AG04450 (cell line): ENCODE measurements at regions not wholly inside any gene's neighbourhood (a gene's known extent, or its start where the extent isn't known, plus 50 kb on each side); places are given as distances from the start of the nearest gene placed in this dataset.

Experiments
- CTCF ChIA-PET: fragments of 300-600, 350-600 bp; formaldehyde crosslinking; extraction: SDS; loops from one replicate; lab custom pipeline; 2022; ENCODE audit warnings: antibody characterized with exemption, inconsistent platforms; lab: Charles Lee
- POLR2A ChIA-PET: fragments of 350-600 bp; formaldehyde crosslinking; extraction: SDS; loops from one replicate; lab custom pipeline; 2021; ENCODE audit warnings: antibody characterized with exemption, inconsistent platforms; lab: Yijun Ruan, JAX
- DNase-seq: peaks from one replicate; pipeline ENCODE4 v3.0.0-alpha.2; 2011; ENCODE audit warnings: low read depth, low spot score
- H3K27ac ChIP-seq: one replicate; pipeline ENCODE4 v1.5.1; 2012; ENCODE audit warnings: low read depth, low read length, control low read depth
- H3K27me3 ChIP-seq: one replicate; pipeline ENCODE4 v1.6.0; 2012; ENCODE audit warnings: low read length; ENCODE audit not compliant: control insufficient read depth, insufficient read depth
- H3K4me3 ChIP-seq: 2 replicates; pipeline ENCODE4 v1.5.1; 2011; ENCODE audit warnings: mild to moderate bottlenecking, low read depth, low read length, control low read depth
- H3K9me3 ChIP-seq: 2 replicates; pipeline ENCODE4 v1.5.1; 2012; ENCODE audit warnings: low read length; ENCODE audit not compliant: control insufficient read depth, insufficient read depth
- TF ChIP-seq, protein P1 (sequence below): IDR thresholded peaks from 2 replicates; pipeline ENCODE4 v1.5.1; 2011; ENCODE audit warnings: low read depth, low read length, control low read depth, inconsistent platforms

DNA sequence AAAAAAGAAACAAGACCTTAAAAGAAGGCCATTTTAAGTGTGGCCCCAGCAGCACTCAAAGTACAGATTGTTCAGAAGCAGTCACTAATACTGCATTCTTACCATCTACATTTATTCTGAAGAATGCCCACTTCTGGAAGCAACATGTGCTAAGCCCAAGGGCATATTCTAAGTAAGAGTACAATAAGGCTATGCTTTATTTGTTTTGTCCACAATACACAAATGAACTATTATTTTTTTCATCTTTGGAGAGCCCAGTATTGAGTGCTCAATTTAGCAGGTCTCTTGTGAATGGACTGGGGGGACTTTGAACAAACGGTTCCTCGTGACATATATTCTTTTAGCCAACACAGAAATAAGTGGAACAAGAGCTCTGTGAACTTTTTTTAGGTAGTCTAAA lies 191.4 kb upstream of the CHORDC1 start:
- H3K9me3 ChIP-seq: no peaks in the 10 kb centered on the region
- CTCF ChIA-PET: no interaction called here
- TF ChIP-seq, protein P1, sequence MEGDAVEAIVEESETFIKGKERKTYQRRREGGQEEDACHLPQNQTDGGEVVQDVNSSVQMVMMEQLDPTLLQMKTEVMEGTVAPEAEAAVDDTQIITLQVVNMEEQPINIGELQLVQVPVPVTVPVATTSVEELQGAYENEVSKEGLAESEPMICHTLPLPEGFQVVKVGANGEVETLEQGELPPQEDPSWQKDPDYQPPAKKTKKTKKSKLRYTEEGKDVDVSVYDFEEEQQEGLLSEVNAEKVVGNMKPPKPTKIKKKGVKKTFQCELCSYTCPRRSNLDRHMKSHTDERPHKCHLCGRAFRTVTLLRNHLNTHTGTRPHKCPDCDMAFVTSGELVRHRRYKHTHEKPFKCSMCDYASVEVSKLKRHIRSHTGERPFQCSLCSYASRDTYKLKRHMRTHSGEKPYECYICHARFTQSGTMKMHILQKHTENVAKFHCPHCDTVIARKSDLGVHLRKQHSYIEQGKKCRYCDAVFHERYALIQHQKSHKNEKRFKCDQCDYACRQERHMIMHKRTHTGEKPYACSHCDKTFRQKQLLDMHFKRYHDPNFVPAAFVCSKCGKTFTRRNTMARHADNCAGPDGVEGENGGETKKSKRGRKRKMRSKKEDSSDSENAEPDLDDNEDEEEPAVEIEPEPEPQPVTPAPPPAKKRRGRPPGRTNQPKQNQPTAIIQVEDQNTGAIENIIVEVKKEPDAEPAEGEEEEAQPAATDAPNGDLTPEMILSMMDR: no peak

DNA sequence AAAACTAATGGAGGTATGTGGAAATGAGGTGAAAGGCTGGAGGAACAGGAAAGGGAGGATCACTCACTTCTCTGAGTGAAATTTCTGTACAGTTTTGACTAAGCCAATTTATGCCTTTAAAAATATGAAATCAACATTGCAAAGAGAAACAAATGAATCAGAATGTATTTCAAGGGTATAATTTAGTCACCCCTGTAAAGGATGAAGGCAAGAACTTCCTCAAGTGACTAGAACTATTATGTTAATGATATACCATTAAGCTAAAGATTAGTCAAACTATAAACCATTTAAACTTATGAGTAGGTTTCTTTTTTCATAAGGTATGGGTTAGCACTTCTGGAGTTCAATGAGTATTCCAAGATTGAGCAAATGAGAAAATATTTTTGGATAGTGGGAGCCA lies 184.5 kb upstream of the CHORDC1 start:
- TF ChIP-seq, protein P1: no peak
- ChIA-PET CTCF (no interaction called here), POLR2A (no interaction called here)
- H3K4me3 ChIP-seq: no peak overlapping the region
- no peaks in the 10 kb centered on the region for H3K27me3 ChIP-seq
- H3K27ac ChIP-seq: no peak overlapping the region
- DNase-seq: no peak
- no peaks in the 10 kb centered on the region for H3K9me3 ChIP-seq

More for the DNA sequence above, 191.4 kb upstream of the CHORDC1 start:
- no peak overlapping the region for H3K27ac ChIP-seq
- POLR2A ChIA-PET: no interaction called here
- no peak overlapping the region for H3K4me3 ChIP-seq
- H3K27me3 ChIP-seq: no peaks in the 10 kb centered on the region
- no peak for DNase-seq

DNA sequence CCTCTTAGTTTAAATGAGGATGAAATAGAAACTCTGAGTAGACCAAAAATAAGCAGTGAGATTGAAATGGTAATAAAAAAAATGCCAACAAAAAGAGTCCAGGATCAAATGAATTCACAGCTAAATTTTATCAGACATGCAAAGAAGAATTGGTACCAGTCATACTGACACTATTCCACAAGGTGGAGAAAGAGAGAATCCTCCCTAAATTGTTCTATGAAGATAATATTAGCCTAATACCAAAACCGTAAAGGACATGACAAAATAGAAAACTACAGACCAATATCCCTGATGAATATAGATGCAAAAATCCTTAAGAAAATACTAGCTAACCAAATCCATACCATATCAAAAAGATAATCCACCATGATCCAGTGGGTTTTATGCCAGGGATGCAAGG lies 169.8 kb upstream of the CHORDC1 start:
- TF ChIP-seq, protein P1: no peak
- H3K4me3 ChIP-seq: no peak overlapping the region
- no peak overlapping the region for H3K27ac ChIP-seq
- DNase-seq: no peak
- H3K9me3 ChIP-seq: peaks cover 4% of the 10 kb centered on the region; the same call in 1 of the 2 replicates
- ChIA-PET POLR2A (no interaction called here), CTCF (no interaction called here)
- no peaks in the 10 kb centered on the region for H3K27me3 ChIP-seq

DNA sequence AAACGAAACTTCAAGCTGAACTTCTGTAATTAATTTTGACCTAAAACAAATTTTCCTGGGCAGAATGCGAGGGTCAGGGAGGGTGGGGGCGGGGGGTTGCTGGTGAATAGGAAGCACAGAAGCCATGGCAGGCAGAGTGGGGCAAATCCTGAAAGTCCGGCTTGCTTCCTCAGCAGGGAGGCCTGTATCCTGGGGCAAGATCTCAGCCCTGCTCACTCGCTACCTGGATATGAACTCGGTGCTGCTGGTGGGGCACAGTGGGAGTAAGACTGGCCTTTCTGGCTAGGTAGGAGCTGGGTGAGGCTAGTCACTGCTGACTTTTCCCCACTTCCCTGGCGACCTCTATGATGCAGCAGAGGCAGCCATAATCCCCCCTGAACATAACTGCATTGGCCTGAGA lies 168.9 kb upstream of the CHORDC1 start:
- DNase-seq: no peak
- ChIA-PET CTCF (no interaction called here), POLR2A (no interaction called here)
- peaks cover 4% of the 10 kb centered on the region for H3K9me3 ChIP-seq
- H3K27me3 ChIP-seq: no peaks in the 10 kb centered on the region
- no peak overlapping the region for H3K4me3 ChIP-seq
- TF ChIP-seq, protein P1: no peak
- H3K27ac ChIP-seq: no peak overlapping the region

DNA sequence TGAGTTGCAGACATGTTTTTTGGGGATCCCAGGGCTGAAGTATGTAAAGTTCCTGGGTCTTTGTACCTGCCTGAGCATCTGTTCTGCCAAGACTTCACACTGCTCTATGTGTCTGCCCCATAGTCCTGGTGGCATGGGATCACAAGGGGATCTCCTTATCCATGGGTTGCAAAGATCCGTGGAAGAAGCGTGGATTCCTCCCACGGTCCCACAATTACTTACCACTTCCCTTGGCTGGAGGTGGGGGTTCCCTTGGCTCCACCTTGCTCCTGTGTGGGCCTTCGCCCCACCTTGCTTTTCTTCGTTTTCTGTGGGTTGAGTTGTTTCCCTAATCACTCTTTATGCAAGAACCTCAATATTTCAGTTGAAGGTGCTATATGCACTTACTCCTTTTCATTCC lies 157.4 kb upstream of the CHORDC1 start:
- DNase-seq: no peak
- POLR2A ChIA-PET: no interaction called here
- CTCF ChIA-PET: no interaction called here
- no peak overlapping the region for H3K27ac ChIP-seq
- H3K9me3 ChIP-seq: peaks cover 14% of the 10 kb centered on the region
- TF ChIP-seq, protein P1: no peak
- no peak overlapping the region for H3K4me3 ChIP-seq
- no peaks in the 10 kb centered on the region for H3K27me3 ChIP-seq
